Cardiac fibroblast (primary cell): ENCODE measurements at regions not wholly inside any gene's neighbourhood (a gene's known extent, or its start where the extent isn't known, plus 50 kb on each side); places are given as distances from the start of the nearest gene placed in this dataset.
A peak's percentile ranks its signal among the peaks of the same experiment; 100 is the strongest.

ENCODE experiments used
- DNase-seq, 2 donors: peaks; one replicate each; pipeline versions ENCODE4 v3.0.0 to v3.0.0-alpha.2; 2010; ENCODE audit warnings: low read depth in 2 of 2
- H3K4me3 ChIP-seq, 2 donors: replicated peaks in 1 of 2; 1 replicate in 1 of 2; 2 replicates in 1 of 2; pipeline ENCODE4 v1.5.1; 2011; ENCODE audit warnings: low read depth in 2 of 2, low read length in 2 of 2, mild to moderate bottlenecking in 2 of 2, moderate library complexity in 1 of 2
- CTCF ChIP-seq: IDR thresholded peaks from one replicate; pipeline ENCODE4 v1.5.1; 2011; ENCODE audit warnings: low read depth, mild to moderate bottlenecking, low read length, inconsistent platforms

- no peak overlapping the region for H3K4me3 ChIP-seq
- TF ChIP-seq CTCF = no peak
- DNase-seq = no peak
These were observed 183.9 kb downstream of the SNCA start for GRCh38 chr4:89653012-89653411.

- no peak for TF ChIP-seq CTCF
- DNase-seq = no peak
These were observed 191.5 kb downstream of the SNCA start for GRCh38 chr4:89645482-89645881.

DNA sequence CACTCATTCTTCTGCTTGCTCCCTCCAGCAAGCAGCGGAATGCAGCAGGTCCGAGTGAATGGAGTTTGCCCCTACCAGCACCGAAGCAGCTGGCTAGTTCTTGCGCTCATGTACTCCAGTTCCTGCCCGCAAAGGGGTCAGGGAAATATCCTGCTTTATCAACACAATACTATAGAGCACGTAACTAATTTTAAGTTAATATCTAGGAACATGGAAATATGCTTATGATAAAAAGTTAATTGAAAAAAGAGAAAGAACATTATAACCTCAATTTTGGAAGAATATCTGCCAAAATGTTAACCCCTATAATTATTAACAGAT is 195.6 kb downstream of the SNCA start:
- no peak overlapping the region for H3K4me3 ChIP-seq
- DNase-seq = no peak
- no peak for TF ChIP-seq CTCF

More at GRCh38 chr4:89645482-89645881, 191.5 kb downstream of the SNCA start:
- no peak overlapping the region for H3K4me3 ChIP-seq

GRCh38 chr4:89640620-89641366 is 196.2 kb downstream of the SNCA start:
- TF ChIP-seq CTCF = peak; percentile 64
- DNase-seq = peak; percentile 44 to 68
- no peak overlapping the region for H3K4me3 ChIP-seq

DNA sequence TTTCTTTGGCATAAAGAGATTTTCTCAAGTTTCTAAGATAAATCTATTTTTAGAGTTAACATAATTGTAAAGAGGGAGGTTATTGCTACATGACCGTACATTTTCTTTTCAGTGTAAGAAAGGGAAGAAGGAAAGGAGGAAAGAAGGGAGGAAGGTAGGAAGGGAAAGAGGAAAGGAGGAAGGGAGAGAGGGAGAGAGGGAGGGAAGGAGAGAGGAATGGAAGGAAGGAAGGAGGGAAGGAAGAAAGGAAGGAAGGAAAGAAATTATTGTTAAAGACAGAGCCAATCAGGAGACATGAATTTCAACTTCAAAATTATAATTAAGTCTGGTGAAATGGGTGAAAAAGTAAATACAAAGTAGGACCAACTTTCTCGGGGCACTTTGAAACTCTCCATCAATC is 197.6 kb downstream of the SNCA start:
- no peak for TF ChIP-seq CTCF
- DNase-seq = no peak
- H3K4me3 ChIP-seq = no peak overlapping the region

DNA sequence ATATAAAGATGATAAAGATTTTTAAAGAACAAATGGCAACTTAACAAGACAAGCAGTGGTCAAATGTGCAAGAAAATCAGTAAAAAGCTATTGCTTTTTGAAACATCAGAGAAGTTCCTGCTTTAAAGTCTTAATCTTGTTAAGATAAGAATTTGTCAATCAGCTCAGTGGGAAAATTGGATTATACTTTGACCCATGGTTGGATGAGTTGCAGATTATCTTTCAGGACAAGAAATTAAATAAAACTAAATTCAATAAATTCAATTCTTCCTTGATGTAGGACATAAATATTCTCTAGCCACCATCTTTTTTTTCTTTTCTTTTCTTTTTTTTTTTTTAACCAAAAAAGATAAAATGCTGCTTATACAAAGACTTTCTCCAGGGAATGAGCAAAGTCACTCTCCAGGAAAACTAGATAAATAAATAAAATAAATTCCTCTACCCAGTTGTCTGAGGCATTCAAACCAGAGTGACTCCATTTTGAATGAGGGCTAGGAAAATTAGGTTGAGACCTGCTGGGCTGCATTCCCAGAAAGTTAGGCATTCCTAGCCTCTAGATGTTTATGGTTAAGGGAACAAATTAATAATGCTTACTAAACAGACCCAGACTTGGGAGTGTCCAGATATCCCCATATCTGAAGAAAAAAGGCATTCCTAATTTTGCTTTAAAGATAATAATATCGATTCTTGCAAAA is 211.2 kb downstream of the SNCA start:
- H3K4me3 ChIP-seq = no peak overlapping the region
- TF ChIP-seq CTCF = no peak
- DNase-seq = no peak
